WERI-Rb-1 (cell line): ENCODE measurements at regions not wholly inside any gene's neighbourhood (a gene's known extent, or its start where the extent isn't known, plus 50 kb on each side); places are given as distances from the start of the nearest gene placed in this dataset.

Source experiments
- DNase-seq: peaks from one replicate; pipeline ENCODE4 v3.0.0-alpha.2; 2020
- H3K27ac ChIP-seq: fragments of 250-450 bp; sonication (Bioruptor Pico); 2 replicates; pipeline ENCODE4 v1.5.1; 2020; ENCODE audit warnings: mild to moderate bottlenecking, moderate library complexity
- H3K27me3 ChIP-seq: fragments of 250-450 bp; sonication (Bioruptor Pico); 2 replicates; pipeline ENCODE4 v1.5.1; 2021; ENCODE audit warnings: mild to moderate bottlenecking, low read depth, moderate library complexity; ENCODE audit not compliant: insufficient read depth, severe bottlenecking
- H3K36me3 ChIP-seq: fragments of 250-450 bp; sonication (Bioruptor Pico); 2 replicates; pipeline ENCODE4 v1.5.1; 2020; ENCODE audit warnings: mild to moderate bottlenecking, moderate library complexity
- H3K4me3 ChIP-seq: 2 replicates; pipeline ENCODE4 v1.5.1; 2011; ENCODE audit warnings: low read depth, mild to moderate bottlenecking, control low read depth, low read length
- H3K9me3 ChIP-seq: fragments of 250-450 bp; sonication (Bioruptor Pico); 2 replicates; pipeline ENCODE4 v1.5.1; 2021; ENCODE audit warnings: mild to moderate bottlenecking, moderate library complexity; ENCODE audit not compliant: severe bottlenecking
- CTCF ChIP-seq: IDR thresholded peaks from 2 replicates; pipeline ENCODE4 v1.5.1; 2011; ENCODE audit warnings: low read depth, mild to moderate bottlenecking, control low read depth, inconsistent platforms, low read length

GRCh38 chr5:4372481-4372880 is 767.6 kb upstream of the ADAMTS16 start:
- Histone ChIP-seq H3K27me3 (peaks cover 99% of the 10 kb centered on the region), H3K27ac (no peak overlapping the region), H3K9me3 (no peaks in the 10 kb centered on the region), H3K4me3 (no peak overlapping the region), H3K36me3 (no peaks in the 10 kb centered on the region)
- no peak for DNase-seq
- TF ChIP-seq CTCF = no peak

GRCh38 chr5:4373051-4373820 is 766.9 kb upstream of the ADAMTS16 start:
- Histone ChIP-seq H3K9me3 (no peaks in the 10 kb centered on the region), H3K27ac (no peak overlapping the region), H3K36me3 (no peaks in the 10 kb centered on the region), H3K4me3 (no peak overlapping the region), H3K27me3 (peaks cover 99% of the 10 kb centered on the region)
- no peak for TF ChIP-seq CTCF
- no peak for DNase-seq

GRCh38 chr5:4374866-4375265 is 765.3 kb upstream of the ADAMTS16 start:
- H3K4me3 ChIP-seq = no peak overlapping the region
- no peak overlapping the region for H3K27ac ChIP-seq
- no peaks in the 10 kb centered on the region for H3K9me3 ChIP-seq
- no peak for TF ChIP-seq CTCF
- no peaks in the 10 kb centered on the region for H3K36me3 ChIP-seq
- no peak for DNase-seq
- peaks cover 97% of the 10 kb centered on the region for H3K27me3 ChIP-seq

GRCh38 chr5:4375640-4376039 is 764.5 kb upstream of the ADAMTS16 start:
- no peak overlapping the region for H3K27ac ChIP-seq
- H3K9me3 ChIP-seq = no peaks in the 10 kb centered on the region
- DNase-seq = no peak

GRCh38 chr5:4383102-4383501 is 757.0 kb upstream of the ADAMTS16 start:
- H3K36me3 ChIP-seq = no peaks in the 10 kb centered on the region
- TF ChIP-seq CTCF = no peak
- H3K4me3 ChIP-seq = no peak overlapping the region
- H3K27me3 ChIP-seq = peaks cover 82% of the 10 kb centered on the region
- no peak overlapping the region for H3K27ac ChIP-seq
- no peaks in the 10 kb centered on the region for H3K9me3 ChIP-seq
- DNase-seq = no peak

More at GRCh38 chr5:4375640-4376039, 764.5 kb upstream of the ADAMTS16 start:
- H3K27me3 ChIP-seq = peaks cover 93% of the 10 kb centered on the region
- no peaks in the 10 kb centered on the region for H3K36me3 ChIP-seq
- no peak for TF ChIP-seq CTCF
- no peak overlapping the region for H3K4me3 ChIP-seq
